ENCODE measurements at regions not wholly inside any gene's neighbourhood (a gene's known extent, or its start where the extent isn't known, plus 50 kb on each side); places are given as distances from the start of the nearest gene placed in this dataset.

- TF ChIP-seq CTCF (IDR thresholded peaks at IDR 0.05; ENCODE audit: insufficient read depth, low read length, poor library complexity, severe bottlenecking) (no peak), EZH2phosphoT487 (conservative IDR thresholded peaks at IDR 0.05; ENCODE audit: low read length) (no peak)
Measured at GRCh38 chr6:71066153-71066552, 109.3 kb upstream of the B3GAT2 start.

Data from SU-DHL-6 (cell line).